ENCODE measurements at regions not wholly inside any gene's neighbourhood (a gene's known extent, or its start where the extent isn't known, plus 50 kb on each side); places are given as distances from the start of the nearest gene placed in this dataset.

DNA sequence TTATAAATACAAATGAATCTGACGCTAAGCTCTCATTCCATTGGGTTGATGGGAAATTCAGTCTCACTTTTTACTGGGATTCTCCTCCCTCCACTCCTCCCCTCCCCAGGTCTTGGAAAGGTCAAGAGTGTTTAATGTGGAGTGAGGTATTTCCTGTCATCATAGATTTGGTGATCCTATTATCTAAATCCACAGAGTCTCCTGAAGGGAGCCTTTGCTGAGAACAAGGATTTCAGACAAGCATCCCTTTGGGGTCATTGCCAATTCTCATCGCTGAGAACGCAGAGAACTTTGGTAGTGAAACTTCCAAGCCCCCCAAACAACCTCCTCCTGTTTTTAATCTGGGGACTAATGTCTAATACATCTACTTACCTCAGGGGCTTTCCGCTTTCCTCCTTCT lies 297.9 kb downstream of the OTOL1 start:
- DNase-seq (ENCODE audit: low read depth in 4 of 4, low spot score in 3 of 4): no peak

DNA sequence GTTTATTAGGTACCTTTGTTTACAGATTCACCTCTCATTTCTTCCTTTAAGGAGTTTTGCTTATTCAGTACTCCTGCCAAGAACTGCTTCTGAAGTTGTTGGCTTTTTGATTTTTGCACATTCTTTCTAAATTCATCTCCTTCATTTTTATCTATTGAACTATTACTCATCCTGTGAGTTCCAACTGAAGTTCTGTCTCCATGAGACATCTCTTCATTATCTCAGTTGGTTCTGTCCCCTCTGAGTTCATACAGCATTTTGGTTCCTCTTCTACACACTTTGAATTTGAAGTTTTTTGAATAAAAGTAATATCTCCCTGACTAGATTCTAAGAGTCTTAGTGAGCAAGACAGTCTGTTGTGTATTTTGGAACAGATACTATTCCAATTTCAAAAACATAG lies 299.7 kb downstream of the OTOL1 start:
- no peak for DNase-seq (ENCODE audit: low read depth in 4 of 4, low spot score in 3 of 4)

DNA sequence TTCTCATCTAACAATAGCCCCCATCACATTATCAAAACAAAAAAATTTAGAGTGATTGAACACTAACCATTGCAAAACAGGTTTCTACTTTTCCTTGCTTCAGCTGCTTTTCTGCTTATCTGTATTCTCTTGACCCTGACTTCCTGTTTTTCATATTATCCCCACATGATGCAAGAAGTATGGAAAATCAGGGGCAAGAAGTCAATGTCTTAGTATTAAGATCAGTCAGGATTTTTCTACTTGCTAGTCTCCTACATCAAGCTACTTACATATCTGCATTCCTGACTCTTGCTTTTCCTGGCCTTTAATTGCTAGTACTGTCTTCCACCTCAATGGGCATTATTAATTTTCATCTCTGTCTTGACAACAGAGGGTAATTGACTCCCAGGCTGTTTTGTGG lies 300.2 kb downstream of the OTOL1 start:
- no peak for DNase-seq (ENCODE audit: low read depth in 4 of 4, low spot score in 3 of 4)

DNA sequence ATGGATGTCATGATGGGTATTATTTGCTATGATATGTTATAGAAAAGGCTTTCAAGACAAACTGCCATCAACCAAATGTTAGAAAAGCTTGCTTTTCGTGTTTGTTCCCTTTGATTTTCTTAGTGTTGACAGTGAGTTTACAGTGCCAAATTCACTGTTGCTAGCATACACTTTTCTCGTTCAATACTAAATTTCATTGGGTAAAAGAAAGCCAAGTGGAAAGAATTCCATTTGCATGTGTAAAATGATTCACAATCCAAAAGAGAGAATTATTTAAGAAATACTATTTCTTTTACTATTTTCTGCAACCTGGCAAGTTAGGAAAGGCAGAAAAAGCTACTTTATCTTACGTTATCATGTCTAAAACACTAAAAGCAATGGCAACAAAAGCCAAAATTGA lies 301.4 kb downstream of the OTOL1 start:
- DNase-seq (ENCODE audit: low read depth in 4 of 4, low spot score in 3 of 4): no peak

DNA sequence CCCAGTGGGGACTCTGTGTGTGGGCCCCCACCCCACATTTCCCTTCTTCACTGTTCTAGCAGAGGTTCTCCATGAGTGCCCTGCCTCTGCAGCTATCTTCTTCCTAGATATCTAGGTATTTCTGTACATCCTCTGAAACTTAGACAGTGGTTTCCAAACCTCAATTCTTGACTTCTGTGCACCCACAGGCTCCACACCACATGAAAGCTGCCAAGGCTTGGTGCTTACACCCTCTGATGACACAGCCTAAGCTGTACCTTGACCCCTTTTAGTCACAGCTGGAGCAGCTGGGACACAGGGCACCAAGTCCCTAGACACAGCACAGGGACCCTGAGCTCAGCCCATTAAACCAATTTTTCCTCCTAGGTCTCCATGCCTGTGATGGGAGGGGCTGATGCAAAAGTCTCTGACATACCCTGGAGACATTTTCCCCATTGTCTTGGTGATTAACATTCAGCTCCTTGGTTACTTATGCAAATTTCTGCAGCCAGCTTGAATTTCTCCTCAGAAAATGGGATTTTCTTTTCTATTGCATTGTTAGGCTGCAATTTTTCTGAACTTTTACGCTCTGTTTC lies 304.5 kb downstream of the OTOL1 start:
- DNase-seq (ENCODE audit: low read depth in 4 of 4, low spot score in 3 of 4): no peak

DNA sequence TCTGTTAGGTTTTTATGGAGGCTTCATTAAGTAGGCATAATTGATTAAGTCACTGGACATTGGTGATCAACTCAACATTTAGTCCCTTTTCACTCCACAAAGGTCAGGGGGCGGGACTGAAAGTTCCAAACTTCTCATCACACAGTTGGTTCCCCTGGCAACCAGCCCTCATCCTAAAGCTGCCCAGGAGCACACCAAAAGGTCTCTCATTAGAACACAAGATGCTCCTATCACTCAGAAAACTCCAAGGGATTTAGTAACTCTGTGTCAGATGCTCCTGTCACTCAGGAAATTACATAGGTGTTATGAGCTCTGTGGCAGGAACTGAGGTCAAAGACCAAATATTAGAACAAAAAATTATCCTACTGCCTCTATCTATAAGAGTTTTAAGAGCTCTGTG lies 321.5 kb downstream of the OTOL1 start:
- no peak for DNase-seq (ENCODE audit: low read depth in 4 of 4, low spot score in 3 of 4)

DNA sequence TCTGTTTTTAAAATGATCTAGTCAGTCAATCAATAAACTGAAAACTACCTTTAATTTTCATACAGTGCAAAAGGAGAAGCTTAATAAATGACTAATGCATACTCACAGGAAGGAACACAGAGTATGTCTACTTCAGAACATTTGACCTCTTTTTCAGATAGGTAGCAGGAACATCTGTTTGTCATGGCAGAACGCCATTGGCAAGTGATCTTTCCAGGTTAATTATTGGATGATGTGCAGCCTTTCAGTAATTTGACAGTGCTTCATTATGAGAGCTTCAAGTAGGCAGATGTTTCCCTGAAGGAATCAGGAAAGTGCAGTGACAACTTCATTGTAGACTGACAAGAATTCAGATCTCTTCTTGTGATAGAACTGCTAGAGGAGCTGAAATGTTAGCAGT lies 325.0 kb downstream of the OTOL1 start:
- no peak for DNase-seq (ENCODE audit: low read depth in 4 of 4, low spot score in 3 of 4)

DNA sequence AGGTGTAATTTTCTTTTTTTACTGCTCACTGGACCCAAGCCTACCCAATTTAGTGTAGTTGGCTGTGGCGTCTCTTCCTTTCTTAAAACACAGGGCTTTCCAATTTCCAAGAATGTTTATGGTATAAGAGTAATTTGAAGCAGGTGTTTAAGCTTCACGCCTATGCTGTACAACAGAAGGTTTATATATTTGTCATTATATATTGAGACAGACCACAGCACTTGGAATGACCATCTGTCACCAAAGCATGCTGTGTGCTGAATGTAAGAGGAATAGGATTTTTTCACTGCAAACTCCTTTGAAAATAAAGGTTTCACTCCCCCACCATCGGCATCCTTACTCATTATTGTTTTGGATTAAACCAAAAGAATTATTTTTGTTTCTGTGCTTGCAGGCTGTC lies 325.7 kb downstream of the OTOL1 start:
- peak in 1 of 4 donors; percentile 1 for DNase-seq (ENCODE audit: low read depth in 4 of 4, low spot score in 3 of 4)

DNA sequence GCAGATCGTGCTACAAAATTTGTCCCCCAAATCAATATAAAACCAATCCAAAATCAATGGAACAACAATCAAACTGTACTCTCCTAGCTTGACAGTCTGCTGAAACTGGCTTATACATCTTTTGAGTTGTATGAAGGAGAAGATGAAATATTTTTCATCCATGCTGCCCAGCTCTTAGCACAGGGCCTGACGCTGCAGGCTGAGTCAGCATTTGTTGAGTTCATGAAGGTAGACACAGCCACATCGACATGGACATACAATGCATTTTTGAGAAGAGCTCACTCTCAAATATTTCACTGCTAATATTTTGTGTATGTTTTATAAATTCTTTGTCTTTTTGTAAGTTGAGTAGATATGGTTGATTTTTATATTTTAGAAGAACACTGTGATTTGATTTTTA lies 327.3 kb downstream of the OTOL1 start:
- no peak for DNase-seq (ENCODE audit: low read depth in 4 of 4, low spot score in 3 of 4)

DNA sequence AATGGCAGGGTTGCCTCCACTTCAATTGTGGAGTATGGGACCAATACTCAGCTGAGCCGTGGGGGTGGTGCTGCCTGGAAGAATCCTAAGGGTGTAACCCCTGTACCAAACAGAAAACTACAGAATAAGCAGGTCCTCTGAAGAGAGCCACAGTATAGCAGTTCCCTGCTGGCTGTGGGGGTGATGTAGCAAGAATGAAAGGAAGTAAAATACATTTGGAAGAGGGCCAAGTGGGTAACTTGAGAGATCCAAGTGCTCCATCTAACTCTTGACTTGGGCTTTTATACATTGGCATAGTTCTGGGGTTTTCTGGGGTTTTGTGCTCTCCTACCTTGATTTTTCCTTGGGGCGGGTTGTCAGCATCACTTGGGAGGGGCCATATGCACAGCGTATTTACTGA lies 341.4 kb downstream of the OTOL1 start:
- DNase-seq (ENCODE audit: low read depth in 4 of 4, low spot score in 3 of 4): no peak

DNA sequence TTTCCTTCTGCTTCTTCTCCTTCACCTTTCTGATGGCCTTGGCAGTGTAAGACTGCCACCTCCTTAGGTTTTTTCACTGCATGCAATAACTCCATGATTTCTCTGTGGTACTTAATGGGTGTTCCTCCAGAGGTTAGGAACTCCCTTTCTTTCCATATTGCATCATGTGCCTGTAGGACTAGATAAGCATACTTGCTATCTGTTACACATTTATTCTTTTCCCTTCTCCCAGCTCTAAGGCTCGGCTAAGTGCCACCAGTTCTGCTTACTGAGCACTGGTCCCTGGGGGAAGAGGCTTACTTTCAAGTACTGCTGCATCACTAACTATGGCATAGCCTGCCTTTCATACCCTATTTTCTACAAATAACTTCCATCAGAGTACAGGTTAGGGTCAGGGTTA lies 351.8 kb downstream of the OTOL1 start:
- no peak for DNase-seq (ENCODE audit: low read depth in 4 of 4, low spot score in 3 of 4)

DNA sequence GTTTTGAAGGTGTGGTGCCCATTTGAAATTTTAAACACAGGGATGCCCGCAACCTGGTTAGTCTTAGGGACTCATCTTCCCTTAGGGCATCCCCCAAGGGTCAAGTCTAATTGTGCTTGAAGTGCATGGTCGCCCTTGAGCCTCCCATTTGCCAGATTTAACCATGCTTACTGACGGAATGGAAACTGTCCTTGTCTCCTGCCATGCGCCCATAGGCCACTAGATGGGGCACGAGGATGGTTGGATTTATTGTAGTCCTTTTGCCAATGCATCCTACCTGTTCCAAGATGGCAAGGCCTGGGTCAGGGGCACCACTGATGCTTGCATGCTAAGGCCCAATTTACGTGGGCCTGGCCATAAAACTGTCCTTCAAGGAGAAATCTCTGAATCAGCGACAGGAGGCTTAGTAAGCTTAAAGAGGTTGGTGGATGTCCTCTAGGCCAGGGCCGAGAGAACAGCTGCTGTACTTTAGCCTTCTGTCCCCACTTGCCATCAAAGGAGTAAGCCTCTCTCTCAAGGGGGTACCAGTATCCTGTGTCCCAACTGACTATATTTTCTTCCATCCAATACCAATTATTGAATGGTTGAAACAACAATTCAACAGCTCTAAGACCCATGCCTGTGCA lies 355.4 kb downstream of the OTOL1 start:
- no peak for DNase-seq (ENCODE audit: low read depth in 4 of 4, low spot score in 3 of 4)

DNA sequence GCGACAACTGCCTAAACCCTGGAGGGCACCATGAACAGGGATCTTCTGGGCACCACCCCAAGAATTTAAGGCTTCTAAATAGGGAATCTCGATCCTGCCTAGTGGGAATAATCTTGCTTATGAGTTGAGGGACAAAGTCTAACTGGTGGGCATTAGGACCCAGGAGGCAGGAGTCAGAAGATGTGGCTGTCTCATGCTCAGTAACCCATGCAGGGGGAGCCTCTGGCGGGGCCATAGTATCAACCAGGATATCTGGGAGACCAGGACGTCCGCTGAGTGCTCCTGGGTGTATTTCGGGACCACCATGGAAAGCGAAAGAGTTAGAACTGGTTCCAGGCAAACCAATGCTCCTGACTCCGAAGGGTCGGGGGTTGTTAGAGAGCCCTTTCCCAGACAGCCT lies 356.1 kb downstream of the OTOL1 start:
- DNase-seq (ENCODE audit: low read depth in 4 of 4, low spot score in 3 of 4): no peak

DNA sequence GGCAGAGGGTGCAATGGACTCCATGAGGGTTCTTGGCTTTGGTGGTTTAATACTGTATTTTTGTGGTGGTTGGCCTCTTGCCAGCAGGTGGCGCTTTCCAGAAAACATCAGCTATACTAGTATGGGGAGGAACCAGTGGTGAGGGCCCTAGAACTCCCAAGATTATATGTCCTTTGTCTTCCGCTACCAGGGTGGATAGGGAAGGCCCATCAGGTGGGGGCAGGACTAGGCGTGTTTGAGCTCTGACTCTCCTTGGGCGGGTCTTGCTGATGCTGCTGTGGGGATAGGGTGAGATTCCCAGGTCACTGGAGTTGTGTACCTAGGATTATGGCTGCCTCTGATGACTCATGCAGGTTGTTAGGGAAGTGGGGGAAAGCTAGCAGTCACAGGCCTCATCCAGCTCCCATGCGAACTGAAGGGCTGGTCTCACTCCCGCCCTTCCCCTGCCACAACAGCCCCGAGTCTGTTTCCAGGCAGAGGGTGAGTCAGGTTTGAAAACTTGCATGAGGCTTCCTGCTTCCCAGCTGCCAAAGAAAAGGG lies 357.7 kb downstream of the OTOL1 start:
- no peak for DNase-seq (ENCODE audit: low read depth in 4 of 4, low spot score in 3 of 4)

DNA sequence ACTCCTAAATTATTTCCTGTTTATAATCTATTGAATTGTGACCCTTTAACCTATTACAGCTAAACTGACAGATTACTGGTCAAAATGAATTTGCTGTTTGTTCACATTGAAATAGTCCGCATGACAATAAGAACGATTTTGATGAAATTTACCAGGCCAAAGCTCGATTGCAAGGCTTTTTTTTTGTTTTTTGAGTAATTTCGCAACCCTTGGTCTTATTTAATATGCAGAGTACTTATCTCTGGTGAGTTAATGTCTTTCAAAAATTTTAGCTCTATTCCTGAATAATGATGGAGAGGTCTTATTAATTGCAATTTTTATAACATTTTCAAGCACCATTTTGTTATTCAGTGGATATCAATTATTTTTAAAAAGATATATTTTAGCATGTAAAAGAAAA lies 362.4 kb downstream of the OTOL1 start:
- no peak for DNase-seq (ENCODE audit: low read depth in 4 of 4, low spot score in 3 of 4)

DNA sequence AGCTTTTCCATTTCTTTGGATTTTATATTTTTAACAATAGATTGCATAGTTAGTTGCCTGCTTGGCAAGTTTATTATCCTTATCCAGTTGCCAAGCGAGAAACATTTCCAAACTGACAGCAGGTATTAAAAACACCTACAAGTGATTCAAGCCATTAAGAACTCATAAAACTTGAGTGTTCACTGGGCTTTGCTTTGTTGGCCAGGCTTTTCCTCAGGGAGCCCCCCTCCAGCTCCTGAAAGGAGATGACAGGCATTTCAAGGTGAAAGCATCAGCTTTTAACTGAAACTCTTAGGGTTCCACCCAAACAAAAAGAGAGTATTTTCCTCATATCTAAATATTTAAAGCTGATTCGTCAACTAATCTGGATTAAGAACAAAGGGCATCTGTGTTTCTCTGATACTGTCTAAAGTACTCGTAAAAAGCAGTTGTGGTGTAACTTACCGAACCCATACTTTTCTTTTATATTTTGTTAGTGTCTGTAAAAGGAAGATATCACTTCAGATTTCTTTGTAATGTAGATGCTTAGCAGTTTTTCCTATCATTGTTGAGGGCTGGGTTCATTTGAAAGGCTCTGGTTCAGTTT lies 363.4 kb downstream of the OTOL1 start:
- DNase-seq (ENCODE audit: low read depth in 4 of 4, low spot score in 3 of 4): no peak

DNA sequence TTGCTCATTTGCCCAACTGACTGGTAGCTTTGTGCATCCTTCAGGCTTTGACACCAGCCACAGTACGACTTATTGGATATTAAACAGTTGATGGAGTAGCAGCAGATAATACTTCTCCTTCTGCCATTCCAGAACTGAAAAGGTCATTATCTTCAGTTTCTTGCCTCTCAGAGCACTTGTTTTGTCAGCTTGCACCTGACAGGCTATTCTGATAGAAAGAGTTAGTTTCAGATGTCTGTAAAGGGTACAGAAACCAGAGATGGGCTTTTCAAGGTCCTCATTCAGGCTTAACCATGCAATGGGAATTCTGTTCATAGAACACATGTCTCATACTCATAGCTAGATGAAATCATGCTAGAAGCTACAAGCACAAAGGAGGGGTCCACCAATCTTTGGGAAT lies 367.2 kb downstream of the OTOL1 start:
- no peak for DNase-seq (ENCODE audit: low read depth in 4 of 4, low spot score in 3 of 4)

DNA sequence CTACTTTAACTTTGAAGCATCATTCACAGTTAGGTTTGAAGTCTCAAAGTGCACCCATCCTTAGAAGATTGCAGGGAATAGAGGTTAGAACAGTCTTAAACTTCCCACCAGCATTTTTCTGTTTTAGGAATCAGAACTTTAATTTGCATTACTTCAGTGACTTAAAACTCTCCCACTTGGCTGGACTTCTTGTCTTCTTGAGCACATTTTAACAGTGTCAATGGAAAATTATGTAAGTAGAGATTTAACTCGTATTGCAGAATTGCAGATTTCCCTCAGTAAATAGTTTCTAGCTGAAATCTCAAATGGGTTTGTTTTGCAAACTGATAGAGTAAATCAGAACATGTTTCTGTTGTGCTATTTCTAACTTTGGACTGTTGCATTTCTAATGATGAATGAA lies 369.6 kb downstream of the OTOL1 start:
- DNase-seq (ENCODE audit: low read depth in 4 of 4, low spot score in 3 of 4): no peak

DNA sequence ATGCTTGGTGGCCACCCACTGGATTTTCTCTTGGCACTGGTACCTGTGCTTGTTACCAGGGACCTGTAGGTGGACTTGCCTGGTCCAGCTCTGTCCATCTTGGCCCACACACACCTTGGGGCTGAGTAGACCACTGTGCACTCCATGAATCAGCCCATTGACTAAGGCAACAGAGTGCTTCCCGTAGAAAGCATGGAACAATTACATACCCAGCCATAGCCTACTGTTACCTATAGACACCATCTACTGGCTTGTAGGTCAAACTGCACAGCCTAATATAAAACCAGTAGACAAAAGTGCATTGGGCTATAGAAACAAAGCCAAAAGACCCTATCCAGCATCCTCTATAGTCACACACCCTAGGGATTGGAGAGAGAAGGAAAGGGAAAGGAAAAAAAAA lies 378.9 kb downstream of the OTOL1 start:
- no peak for DNase-seq (ENCODE audit: low read depth in 4 of 4, low spot score in 3 of 4)

DNA sequence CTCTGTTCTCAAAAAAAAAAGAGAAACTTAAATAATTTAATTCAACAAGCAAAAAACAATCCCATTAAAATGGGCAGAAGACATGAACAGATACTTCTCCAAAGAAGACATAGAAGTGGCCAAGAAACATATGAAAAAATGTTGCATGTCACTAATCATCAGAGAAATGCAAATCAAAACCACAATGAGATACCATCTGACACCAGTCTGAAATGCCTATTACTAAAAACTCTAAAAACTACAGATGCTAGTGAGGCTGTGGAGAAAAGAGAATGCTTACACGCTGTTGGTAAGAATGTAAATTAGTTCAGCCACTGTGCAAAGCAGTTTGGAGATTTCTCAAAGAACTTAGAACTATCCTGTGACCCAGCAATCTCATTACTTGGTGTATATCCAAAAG lies 382.9 kb downstream of the OTOL1 start:
- no peak for DNase-seq (ENCODE audit: low read depth in 4 of 4, low spot score in 3 of 4)

DNA sequence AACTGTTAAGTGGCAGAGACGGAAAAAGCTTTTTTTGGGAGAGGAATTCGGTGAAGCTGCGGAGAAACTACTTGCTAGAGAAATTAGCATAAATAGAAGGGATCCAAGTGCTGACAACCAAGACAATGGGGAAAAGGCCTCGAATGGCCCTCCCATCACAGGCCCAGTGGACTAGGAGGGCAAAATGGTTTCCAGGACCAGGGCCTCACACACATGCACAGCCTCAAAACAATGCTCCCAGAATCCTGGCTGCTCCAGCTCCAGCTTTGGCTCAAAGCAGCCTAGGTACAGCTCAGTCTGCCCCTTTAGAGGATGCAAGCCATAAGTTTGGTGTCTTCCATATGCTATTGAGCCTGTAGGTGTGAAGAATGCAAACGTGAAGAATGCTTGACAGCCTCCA lies 388.2 kb downstream of the OTOL1 start:
- no peak for DNase-seq (ENCODE audit: low read depth in 4 of 4, low spot score in 3 of 4)

DNA sequence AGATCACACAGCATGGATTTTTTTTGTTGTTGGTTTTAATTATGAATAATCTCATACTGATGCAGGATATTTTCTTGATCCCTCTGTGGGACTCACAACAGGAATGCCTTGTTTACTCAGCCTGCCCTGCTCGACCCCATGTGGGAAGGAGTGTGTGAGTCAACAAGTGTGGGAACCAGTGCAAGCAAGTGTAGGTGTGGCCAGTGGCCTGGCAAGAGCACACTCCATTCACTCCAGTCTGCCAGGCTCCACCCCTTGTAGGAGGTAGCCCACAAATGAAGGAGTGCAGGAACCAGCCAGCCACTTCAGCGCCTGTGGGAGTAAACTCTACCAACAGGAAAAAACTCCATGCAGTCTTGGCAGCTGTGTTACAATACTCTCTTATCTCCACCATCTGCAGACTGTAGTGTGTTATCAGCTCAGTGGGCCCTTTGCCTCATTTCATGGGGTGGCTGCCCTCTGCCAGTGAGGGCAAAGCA lies 393.6 kb downstream of the OTOL1 start:
- DNase-seq (ENCODE audit: low read depth in 4 of 4, low spot score in 3 of 4): no peak

Data from left renal pelvis (tissue), 4 donors.